B cell (primary cell): ENCODE measurements at regions not wholly inside any gene's neighbourhood (a gene's known extent, or its start where the extent isn't known, plus 50 kb on each side); places are given as distances from the start of the nearest gene placed in this dataset.

Source experiments
- CTCF ChIP-seq: fragments of 200-600 bp; IDR thresholded peaks from one replicate; pipeline ENCODE4 v1.8.0; 2022; ENCODE audit warnings: antibody characterized with exemption, mild to moderate bottlenecking
- EZH2 ChIP-seq: IDR thresholded peaks from 2 replicates; pipeline ENCODE4 v1.6.1; 2012; ENCODE audit warnings: borderline replicate concordance, low read depth, mild to moderate bottlenecking, moderate library complexity, low read length; ENCODE audit not compliant: insufficient read depth, poor library complexity, severe bottlenecking

- TF ChIP-seq CTCF: no peak
- no peak for TF ChIP-seq EZH2
Measured at GRCh38 chr14:87109271-87109670, 883.7 kb downstream of the GALC start.
